HG03565 (cell line): ENCODE measurements at regions not wholly inside any gene's neighbourhood (a gene's known extent, or its start where the extent isn't known, plus 50 kb on each side); places are given as distances from the start of the nearest gene placed in this dataset.
A peak's percentile ranks its signal among the peaks of the same experiment; 100 is the strongest.

Experiments
- ATAC-seq: cut with Tn5 transposase; IDR thresholded peaks from one replicate; pipeline ENCODE4 v1.9.1; 2021; ENCODE audit warnings: mild to moderate bottlenecking, moderate library complexity; ENCODE audit not compliant: unreplicated experiment

- ATAC-seq = peak; percentile 96
Observed at GRCh38 chr13:78341032-78341431, 262.3 kb downstream of the POU4F1 start.

GRCh38 chr13:78339927-78340326 is 263.4 kb downstream of the POU4F1 start:
- ATAC-seq = no peak

DNA sequence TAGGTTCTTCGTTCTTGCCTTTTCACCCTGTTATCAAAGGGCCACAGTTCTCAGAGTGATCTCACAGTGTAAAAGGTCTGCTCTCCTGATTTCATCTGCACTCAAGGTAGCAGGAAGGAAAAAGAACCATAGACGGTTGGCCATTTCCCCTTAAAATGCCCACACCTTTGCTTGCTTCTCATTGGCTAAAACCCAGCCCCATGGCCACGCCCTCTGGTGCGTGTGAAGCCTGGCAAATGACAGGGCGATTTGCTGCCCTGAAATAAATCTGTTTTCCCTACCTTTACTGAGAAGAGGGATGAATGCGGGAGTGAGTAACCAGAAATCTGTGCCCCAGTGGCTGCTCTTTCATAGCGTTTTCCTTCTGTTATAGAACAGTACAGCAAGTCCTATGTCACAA is 269.3 kb downstream of the POU4F1 start:
- no peak for ATAC-seq

GRCh38 chr13:78326633-78327032 is 276.7 kb downstream of the POU4F1 start:
- ATAC-seq = no peak

DNA sequence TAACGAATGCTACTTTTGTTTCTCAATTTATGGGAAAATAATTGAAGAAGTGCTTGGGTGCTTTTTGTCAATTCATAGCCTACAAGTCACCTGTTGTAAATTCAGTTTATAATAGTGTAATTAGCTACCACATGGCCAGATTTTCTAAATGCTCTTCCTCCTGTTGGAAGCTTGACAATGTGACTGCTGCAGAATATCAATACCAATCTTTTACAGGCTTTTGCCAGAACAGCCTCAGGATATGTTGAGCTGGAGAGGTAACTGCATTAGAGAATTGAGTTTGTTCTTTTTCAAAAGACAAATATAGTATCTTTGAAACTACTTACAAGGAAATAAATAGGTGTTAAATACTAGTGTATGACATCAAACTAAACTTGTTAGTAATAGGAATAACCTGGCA is 277.8 kb downstream of the POU4F1 start:
- no peak for ATAC-seq

DNA sequence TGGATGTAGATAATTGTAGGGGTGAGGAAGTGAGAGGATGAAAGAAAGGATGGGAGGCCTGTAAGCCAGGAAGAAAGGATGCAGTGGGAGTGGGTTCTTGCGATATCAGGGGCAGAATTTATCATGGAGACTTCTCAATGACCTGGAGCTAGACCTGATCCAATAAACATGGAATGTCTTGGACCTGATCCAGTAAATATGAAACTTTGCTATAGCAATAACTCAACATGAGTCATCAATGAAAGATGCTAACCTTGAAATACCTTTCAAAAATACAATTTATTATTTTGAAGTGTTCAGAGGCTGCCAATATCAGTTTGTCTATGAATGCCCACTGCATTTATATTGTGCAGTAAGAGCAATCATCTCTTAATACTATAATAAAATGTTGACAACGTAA is 279.5 kb downstream of the POU4F1 start:
- ATAC-seq = no peak

- no peak for ATAC-seq
Observed at GRCh38 chr13:78323040-78323439, 280.3 kb downstream of the POU4F1 start.

- ATAC-seq = no peak
Observed at GRCh38 chr13:78319101-78319627, 284.2 kb downstream of the POU4F1 start.

DNA sequence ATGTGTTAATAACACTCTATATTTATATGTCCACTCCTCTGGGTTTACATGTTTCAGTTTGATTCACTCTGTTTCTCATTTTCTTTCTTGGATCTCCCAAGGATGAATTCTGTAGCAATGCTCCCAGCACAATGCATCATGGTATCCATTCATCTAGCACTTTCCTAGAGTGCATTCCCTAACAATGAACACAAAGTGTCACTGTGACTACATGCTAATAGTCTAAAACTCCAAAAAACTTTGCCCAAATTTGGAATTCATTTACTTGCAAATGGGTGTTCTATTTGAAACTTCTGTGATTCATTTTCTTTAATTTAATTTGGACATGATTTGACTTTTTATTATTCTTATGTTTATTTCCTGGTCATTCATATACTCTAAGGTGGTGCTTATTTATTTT is 286.3 kb downstream of the POU4F1 start:
- no peak for ATAC-seq

GRCh38 chr13:78309497-78310180 is 293.7 kb downstream of the POU4F1 start:
- peak; percentile 56 for ATAC-seq

DNA sequence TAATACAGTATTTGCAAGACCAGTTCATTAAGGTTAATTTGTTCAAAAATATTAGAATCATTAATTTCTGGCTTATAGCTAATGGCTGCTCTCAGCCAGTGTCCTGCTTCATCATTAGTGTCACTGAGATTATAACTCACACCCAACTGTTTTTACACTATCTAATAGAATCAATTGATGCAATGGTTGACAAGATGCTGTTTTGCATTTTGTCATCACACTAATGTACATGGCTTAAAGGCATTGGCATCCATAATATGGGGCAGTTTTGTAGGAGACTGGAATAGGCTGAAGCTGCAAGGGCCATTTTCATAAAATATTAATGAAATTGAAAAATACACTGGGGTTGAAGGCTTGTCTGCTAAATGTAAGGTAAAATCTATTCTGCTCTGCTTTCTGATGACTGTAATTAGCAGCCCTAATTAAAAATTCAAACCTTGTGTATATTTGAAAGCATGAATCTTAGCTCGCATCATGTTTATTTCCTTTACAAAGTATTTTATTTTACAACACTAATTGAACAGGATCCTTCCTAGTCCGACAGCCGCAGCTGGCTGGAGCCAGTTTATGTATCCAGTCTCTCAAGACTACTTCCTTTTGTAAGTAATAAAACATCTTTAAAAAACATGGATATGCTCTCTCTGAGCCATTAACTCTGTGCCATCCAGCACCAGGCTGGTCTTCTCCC is 296.7 kb downstream of the POU4F1 start:
- no peak for ATAC-seq

- ATAC-seq = no peak
Observed at GRCh38 chr13:78305171-78305570, 298.2 kb downstream of the POU4F1 start.

DNA sequence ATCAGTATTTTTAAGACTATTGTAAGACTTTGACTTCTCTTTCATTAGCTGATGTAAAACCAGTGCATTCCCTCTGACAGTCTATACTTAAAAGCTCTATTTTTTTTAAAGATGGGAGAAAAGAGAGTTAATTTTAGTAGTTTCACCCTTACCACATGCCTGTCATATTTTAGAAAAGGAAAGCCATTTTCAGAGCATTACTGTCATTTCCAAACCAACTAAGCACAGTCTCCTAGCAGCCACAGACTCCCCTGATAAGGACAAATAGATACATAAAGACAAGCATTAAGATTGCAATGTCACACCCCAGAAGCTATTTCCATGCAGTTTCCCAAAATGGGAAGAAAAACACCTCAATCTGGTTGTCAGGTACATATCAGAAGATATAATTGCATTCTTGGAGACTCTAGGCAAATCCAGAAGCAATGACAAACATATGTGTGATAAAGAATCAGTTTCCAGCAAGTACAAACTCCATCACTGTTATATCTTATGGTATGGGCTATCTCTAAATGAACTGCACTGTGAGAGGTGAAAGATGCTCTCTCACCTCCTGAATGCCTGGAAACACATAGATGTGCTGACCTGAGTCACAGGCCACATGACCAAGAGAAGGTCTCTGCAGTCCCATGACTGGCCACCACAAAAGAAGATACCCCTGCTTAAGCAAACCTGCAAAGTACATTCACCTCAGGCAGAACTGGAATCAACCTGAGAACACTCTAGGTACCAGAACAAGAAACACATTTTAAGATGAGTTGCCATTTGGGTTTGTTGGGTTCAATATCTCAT is 303.3 kb downstream of the POU4F1 start:
- peak; percentile 82 for ATAC-seq

GRCh38 chr13:78298657-78299056 is 304.7 kb downstream of the POU4F1 start:
- peak; percentile 37 for ATAC-seq

DNA sequence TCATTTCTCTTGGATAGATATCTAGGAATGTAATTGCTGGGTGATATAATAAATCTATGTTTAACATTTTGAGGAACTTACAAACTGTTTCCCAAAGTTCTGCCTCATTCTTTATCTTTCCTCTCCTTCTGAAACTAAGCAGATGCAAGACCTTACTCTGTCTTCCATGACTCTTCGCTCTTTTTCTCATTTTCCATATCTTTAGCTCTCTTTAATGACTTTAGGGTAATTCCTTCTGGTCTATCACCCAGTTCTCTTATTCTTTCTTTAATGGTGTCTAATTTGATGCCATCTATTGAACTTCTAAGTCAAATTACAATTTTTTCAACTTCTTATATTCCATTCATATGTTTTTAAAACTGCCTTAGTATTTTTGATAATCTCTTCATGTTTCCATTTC is 316.6 kb downstream of the POU4F1 start:
- no peak for ATAC-seq

DNA sequence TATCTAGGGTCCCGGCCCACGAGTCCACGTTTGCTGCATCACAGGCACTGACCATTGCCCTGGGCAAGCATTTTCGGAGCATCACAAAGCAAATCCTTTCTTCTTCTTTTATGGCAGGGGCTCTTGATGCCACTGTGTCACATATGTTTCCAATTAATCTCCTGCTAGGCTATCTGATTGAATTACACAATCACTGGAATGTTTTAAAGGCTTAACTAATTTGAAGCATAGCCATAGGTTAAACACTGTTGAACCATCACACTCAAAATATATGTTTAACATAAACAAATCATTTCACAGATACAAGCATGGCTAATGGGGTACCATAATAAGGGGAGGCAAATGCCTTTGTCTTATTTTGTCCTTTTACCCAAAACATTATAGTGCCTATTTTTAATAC is 338.3 kb downstream of the POU4F1 start:
- no peak for ATAC-seq

GRCh38 chr13:78258304-78258703 is 339.7 kb upstream of the EDNRB start:
- no peak for ATAC-seq

DNA sequence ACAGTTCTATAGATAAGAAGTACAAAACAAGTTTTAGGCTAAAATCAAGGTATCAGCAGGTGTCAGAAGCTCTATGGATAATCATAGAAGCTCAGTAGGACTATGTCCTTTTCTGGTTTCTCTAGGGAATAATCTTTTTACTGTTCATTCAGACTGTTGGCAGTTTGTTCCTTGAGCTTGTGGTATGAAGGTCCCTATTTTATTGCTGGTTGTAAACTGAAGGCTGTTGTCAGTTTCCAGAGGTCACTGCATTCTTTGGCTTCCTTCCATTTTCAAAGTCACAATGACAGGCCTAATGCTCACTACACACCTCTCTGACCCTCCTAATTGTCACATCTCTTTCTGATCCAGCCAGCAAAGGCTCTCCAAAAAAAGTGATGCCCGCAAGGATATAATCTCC is 337.9 kb upstream of the EDNRB start:
- ATAC-seq = no peak

DNA sequence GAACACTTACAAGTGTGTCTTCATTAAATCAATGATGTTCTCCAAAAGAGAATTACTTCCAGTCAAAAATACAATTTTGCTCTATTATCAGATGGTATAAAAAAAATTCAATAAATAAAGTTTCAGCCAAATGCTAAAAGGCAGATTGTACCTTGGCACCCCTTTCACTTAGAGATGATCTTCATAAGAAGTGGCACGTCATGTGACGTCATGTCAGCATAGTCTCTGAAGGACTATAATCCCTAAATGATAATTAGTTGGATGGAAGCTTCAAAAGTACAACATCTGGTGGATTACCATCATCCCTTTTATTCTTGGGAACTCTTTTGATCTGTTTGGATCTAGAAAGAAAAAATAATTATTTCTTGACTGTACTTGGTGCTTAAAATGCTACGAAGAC is 335.5 kb upstream of the EDNRB start:
- ATAC-seq = no peak

DNA sequence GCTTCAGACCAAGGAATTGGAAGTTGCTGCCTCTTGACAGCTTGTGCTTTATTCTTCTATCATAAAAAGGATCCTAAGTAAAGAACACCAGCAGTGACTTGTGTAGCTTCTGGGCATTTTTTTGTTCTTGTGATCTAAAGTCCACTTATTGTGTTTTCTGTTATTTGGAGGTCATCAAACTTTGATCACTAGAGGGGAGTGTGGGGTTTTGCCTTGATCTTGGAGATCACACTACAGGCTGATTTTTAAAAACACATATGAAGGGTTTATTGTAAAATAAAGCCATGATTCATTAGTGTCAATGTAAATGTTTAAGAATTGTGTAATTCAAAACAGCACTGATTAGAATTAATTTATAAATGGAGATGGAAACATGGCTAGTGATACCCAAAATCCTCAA is 328.7 kb upstream of the EDNRB start:
- ATAC-seq = no peak

DNA sequence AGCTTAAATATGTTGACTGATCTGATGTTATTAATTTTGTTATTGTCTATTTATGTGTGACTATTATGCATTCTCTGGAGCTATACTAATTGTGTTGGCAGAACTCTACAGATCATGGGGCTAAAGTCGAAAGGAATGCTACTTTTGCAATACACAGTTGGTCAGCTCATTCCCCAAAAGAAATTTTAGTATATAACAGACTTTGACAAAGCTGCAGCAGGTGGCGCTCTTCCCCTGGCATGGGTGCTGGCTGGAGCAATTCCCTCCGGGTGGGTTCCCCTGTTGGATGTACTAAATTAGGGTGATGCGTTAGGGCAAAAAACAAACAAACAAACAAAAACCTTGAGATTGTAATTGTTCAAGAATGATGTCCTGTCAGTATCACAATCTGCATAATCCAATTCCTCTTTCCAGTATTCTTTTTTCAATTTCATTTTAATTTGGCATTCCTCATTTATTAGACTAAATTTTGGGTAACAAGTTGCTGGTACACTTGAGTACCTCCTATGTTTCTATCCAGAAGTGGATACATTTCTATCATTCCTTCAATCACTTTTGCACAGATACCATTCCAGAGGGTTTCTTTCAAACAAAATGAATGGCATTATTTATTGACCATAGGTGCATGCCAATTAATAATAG is 322.8 kb upstream of the EDNRB start:
- peak; percentile 51 for ATAC-seq
